ENCODE measurements at regions not wholly inside any gene's neighbourhood (a gene's known extent, or its start where the extent isn't known, plus 50 kb on each side); places are given as distances from the start of the nearest gene placed in this dataset.

- DNase-seq (ENCODE audit: low spot score) = no peak
- no peak for TF ChIP-seq CTCF (IDR thresholded peaks at IDR 0.05; ENCODE audit: borderline replicate concordance, control extremely low read depth, extremely low read depth, insufficient read depth, missing control alignments)
- in situ Hi-C loops (cut with MboI; ENCODE audit: low sequenced_read_pairs, unreplicated experiment) = no loop called here
Observed at GRCh38 chr5:8767111-8767510, 778.8 kb downstream of the SEMA5A start.

GRCh38 chr5:8767746-8768145 lies 778.1 kb downstream of the SEMA5A start:
- no peak for DNase-seq (ENCODE audit: low spot score)
- no peak for TF ChIP-seq CTCF (IDR thresholded peaks at IDR 0.05; ENCODE audit: borderline replicate concordance, control extremely low read depth, extremely low read depth, insufficient read depth, missing control alignments)
- in situ Hi-C loops (cut with MboI; ENCODE audit: low sequenced_read_pairs, unreplicated experiment) = no loop called here

GRCh38 chr5:8769631-8770030 lies 776.2 kb downstream of the SEMA5A start:
- in situ Hi-C loops (cut with MboI; ENCODE audit: low sequenced_read_pairs, unreplicated experiment) = no loop called here
- DNase-seq (ENCODE audit: low spot score) = no peak
- TF ChIP-seq CTCF (IDR thresholded peaks at IDR 0.05; ENCODE audit: borderline replicate concordance, control extremely low read depth, extremely low read depth, insufficient read depth, missing control alignments) = no peak

GRCh38 chr5:8770431-8770830 lies 775.4 kb downstream of the SEMA5A start:
- in situ Hi-C loops (cut with MboI; ENCODE audit: low sequenced_read_pairs, unreplicated experiment) = no loop called here
- no peak for DNase-seq (ENCODE audit: low spot score)
- no peak for TF ChIP-seq CTCF (IDR thresholded peaks at IDR 0.05; ENCODE audit: borderline replicate concordance, control extremely low read depth, extremely low read depth, insufficient read depth, missing control alignments)

GRCh38 chr5:8773046-8773615 lies 772.7 kb downstream of the SEMA5A start:
- no peak for TF ChIP-seq CTCF (IDR thresholded peaks at IDR 0.05; ENCODE audit: borderline replicate concordance, control extremely low read depth, extremely low read depth, insufficient read depth, missing control alignments)
- DNase-seq (ENCODE audit: low spot score) = no peak
- in situ Hi-C loops (cut with MboI; ENCODE audit: low sequenced_read_pairs, unreplicated experiment) = no loop called here

- no peak for DNase-seq (ENCODE audit: low spot score)
- no peak for TF ChIP-seq CTCF (IDR thresholded peaks at IDR 0.05; ENCODE audit: borderline replicate concordance, control extremely low read depth, extremely low read depth, insufficient read depth, missing control alignments)
- in situ Hi-C loops (cut with MboI; ENCODE audit: low sequenced_read_pairs, unreplicated experiment) = no loop called here
Observed at GRCh38 chr5:8784692-8785091, 761.2 kb downstream of the SEMA5A start.

- DNase-seq (ENCODE audit: low spot score) = no peak
- no peak for TF ChIP-seq CTCF (IDR thresholded peaks at IDR 0.05; ENCODE audit: borderline replicate concordance, control extremely low read depth, extremely low read depth, insufficient read depth, missing control alignments)
- in situ Hi-C loops (cut with MboI; ENCODE audit: low sequenced_read_pairs, unreplicated experiment) = no loop called here
Observed at GRCh38 chr5:8788246-8788645, 757.6 kb downstream of the SEMA5A start.
